ENCODE measurements at regions not wholly inside any gene's neighbourhood (a gene's known extent, or its start where the extent isn't known, plus 50 kb on each side); places are given as distances from the start of the nearest gene placed in this dataset.

- TF ChIP-seq TAF1 (IDR thresholded peaks at IDR 0.05; ENCODE audit: borderline replicate concordance, insufficient read depth, low read length) (no peak), POLR2AphosphoS5 (IDR thresholded peaks at IDR 0.05; ENCODE audit: low read depth, low read length) (no peak), REST (IDR thresholded peaks at IDR 0.05; ENCODE audit: insufficient read depth in 1 of 2, low read depth in 2 of 2, low read length in 2 of 2) (no peak)
Observed at GRCh38 chr2:142724713-142725349, 152.6 kb upstream of the KYNU start.
